Tongue (tissue), 1 donor: ENCODE measurements at regions not wholly inside any gene's neighbourhood (a gene's known extent, or its start where the extent isn't known, plus 50 kb on each side); places are given as distances from the start of the nearest gene placed in this dataset.

ENCODE experiments used
- DNase-seq: peaks from one replicate; pipeline ENCODE4 v3.0.0-alpha.2; 2015

GRCh38 chr2:6290217-6291015 is 575.3 kb downstream of the CMPK2 start:
- DNase-seq: peak; percentile 34

- no peak for DNase-seq
These were observed 570.9 kb downstream of the CMPK2 start for GRCh38 chr2:6294791-6295190.

GRCh38 chr2:6297238-6297637 is 568.5 kb downstream of the CMPK2 start:
- DNase-seq: no peak

GRCh38 chr2:6301426-6301825 is 564.3 kb downstream of the CMPK2 start:
- no peak for DNase-seq

GRCh38 chr2:6308986-6309385 is 556.7 kb downstream of the CMPK2 start:
- no peak for DNase-seq

GRCh38 chr2:6309415-6310255 is 556.1 kb downstream of the CMPK2 start:
- DNase-seq: no peak

- peak; percentile 38 for DNase-seq
These were observed 555.2 kb downstream of the CMPK2 start for GRCh38 chr2:6310256-6311215.

GRCh38 chr2:6312367-6312766 is 553.3 kb downstream of the CMPK2 start:
- no peak for DNase-seq

- DNase-seq: no peak
These were observed 551.3 kb downstream of the CMPK2 start for GRCh38 chr2:6314218-6314960.

- no peak for DNase-seq
These were observed 540.1 kb downstream of the CMPK2 start for GRCh38 chr2:6325616-6326015.

GRCh38 chr2:6326958-6327357 is 538.7 kb downstream of the CMPK2 start:
- no peak for DNase-seq

GRCh38 chr2:6336752-6337471 is 528.8 kb downstream of the CMPK2 start:
- no peak for DNase-seq

- DNase-seq: peak; percentile 54
These were observed 528.3 kb downstream of the CMPK2 start for GRCh38 chr2:6337472-6337820.

GRCh38 chr2:6341588-6342129 is 524.0 kb downstream of the CMPK2 start:
- DNase-seq: no peak

- DNase-seq: no peak
These were observed 523.3 kb downstream of the CMPK2 start for GRCh38 chr2:6342273-6342920.

GRCh38 chr2:6343076-6343475 is 522.6 kb downstream of the CMPK2 start:
- no peak for DNase-seq

- no peak for DNase-seq
These were observed 513.5 kb downstream of the CMPK2 start for GRCh38 chr2:6352247-6352646.

- peak; percentile 50 for DNase-seq
These were observed 512.7 kb downstream of the CMPK2 start for GRCh38 chr2:6352906-6353515.

GRCh38 chr2:6353669-6354068 is 512.0 kb downstream of the CMPK2 start:
- no peak for DNase-seq

GRCh38 chr2:6354546-6354945 is 511.2 kb downstream of the CMPK2 start:
- DNase-seq: no peak
